Liver (tissue), 8 donors: ENCODE measurements at regions not wholly inside any gene's neighbourhood (a gene's known extent, or its start where the extent isn't known, plus 50 kb on each side); places are given as distances from the start of the nearest gene placed in this dataset.

Experiments
- DNase-seq: peaks from one replicate; pipeline ENCODE4 v3.0.0-alpha.2; 2017; ENCODE audit warnings: low spot score
- H3K27ac ChIP-seq, 2 donors: one replicate each; pipeline ENCODE4 v1.7.0; 2013; ENCODE audit warnings: inconsistent platforms in 2 of 2, low read length in 2 of 2, control low read depth in 1 of 2, low read depth in 1 of 2, mild to moderate bottlenecking in 1 of 2
- H3K27me3 ChIP-seq, 4 donors: one replicate each; pipeline versions ENCODE4 v1.6.1 to v1.7.0; 2013; ENCODE audit warnings: low read length in 3 of 4, inconsistent platforms in 1 of 4, mild to moderate bottlenecking in 1 of 4, moderate library complexity in 1 of 4; ENCODE audit not compliant: control insufficient read depth in 4 of 4, insufficient read depth in 4 of 4
- H3K36me3 ChIP-seq, 4 donors: one replicate each; pipeline versions ENCODE4 v1.6.1 to v1.7.0; 2013; ENCODE audit warnings: low read length in 3 of 4, mild to moderate bottlenecking in 3 of 4, low read depth in 1 of 4, moderate library complexity in 1 of 4; ENCODE audit not compliant: control insufficient read depth in 4 of 4, insufficient read depth in 3 of 4
- H3K4me1 ChIP-seq, 4 donors: one replicate each; pipeline versions ENCODE4 v1.6.1 to v1.7.0; 2013; ENCODE audit warnings: low read length in 3 of 4, mild to moderate bottlenecking in 3 of 4, moderate library complexity in 1 of 4; ENCODE audit not compliant: control insufficient read depth in 4 of 4, insufficient read depth in 4 of 4
- H3K4me3 ChIP-seq, 3 donors: one replicate each; pipeline versions ENCODE4 v1.6.1 to v1.7.0; 2013; ENCODE audit warnings: low read length in 3 of 3, control low read depth in 1 of 3, low read depth in 1 of 3, mild to moderate bottlenecking in 1 of 3
- H3K9ac ChIP-seq, 2 donors: one replicate each; pipeline ENCODE4 v1.7.0; 2013; ENCODE audit warnings: low read length in 2 of 2, mild to moderate bottlenecking in 2 of 2, moderate library complexity in 2 of 2, control low read depth in 1 of 2, low read depth in 1 of 2
- H3K9me3 ChIP-seq, 4 donors: one replicate each; pipeline versions ENCODE4 v1.6.1 to v1.7.0; 2013; ENCODE audit warnings: low read length in 3 of 4; ENCODE audit not compliant: control insufficient read depth in 4 of 4
- EGR1 ChIP-seq, 2 donors: IDR thresholded peaks; 2 replicates each; pipeline ENCODE4 v1.6.1; 2016 to 2018; ENCODE audit warnings: antibody characterized with exemption in 2 of 2, low read depth in 2 of 2
- FOXA1 ChIP-seq: IDR thresholded peaks from 2 replicates; pipeline ENCODE4 v1.6.1; 2016; ENCODE audit warnings: antibody characterized with exemption
- FOXA2 ChIP-seq: IDR thresholded peaks from 2 replicates; pipeline ENCODE4 v1.6.1; 2016; ENCODE audit warnings: antibody characterized with exemption
- GABPA ChIP-seq, 2 donors: IDR thresholded peaks in 1 of 2; conservative IDR thresholded peaks in 1 of 2; 2 replicates each; pipeline ENCODE4 v1.6.1; 2016; ENCODE audit warnings: antibody characterized with exemption in 2 of 2, mild to moderate bottlenecking in 1 of 2, moderate library complexity in 1 of 2
- HNF4A ChIP-seq, 2 donors: conservative IDR thresholded peaks; 2 replicates each; pipeline ENCODE4 v1.6.1; 2016; ENCODE audit warnings: antibody characterized with exemption in 2 of 2, mild to moderate bottlenecking in 2 of 2
- HNF4G ChIP-seq: IDR thresholded peaks from 2 replicates; pipeline ENCODE4 v1.6.1; 2016; ENCODE audit warnings: antibody characterized with exemption
- JUND ChIP-seq, 2 donors: IDR thresholded peaks; 2 replicates each; pipeline ENCODE4 v1.6.1; 2016; ENCODE audit warnings: antibody characterized with exemption in 2 of 2
- NR2F2 ChIP-seq: IDR thresholded peaks from 2 replicates; pipeline ENCODE4 v1.6.1; 2016; ENCODE audit warnings: antibody characterized with exemption
- RAD21 ChIP-seq, 2 donors: IDR thresholded peaks; 2 replicates each; pipeline ENCODE4 v1.6.1; 2016; ENCODE audit warnings: antibody characterized with exemption in 2 of 2, mild to moderate bottlenecking in 2 of 2
- RXRA ChIP-seq, 2 donors: IDR thresholded peaks; 2 replicates each; pipeline ENCODE4 v1.6.1; 2017 to 2018; ENCODE audit warnings: antibody characterized with exemption in 2 of 2, mild to moderate bottlenecking in 1 of 2
- TAF1 ChIP-seq: conservative IDR thresholded peaks from 2 replicates; pipeline ENCODE4 v1.6.1; 2016; ENCODE audit warnings: antibody characterized with exemption, mild to moderate bottlenecking
- WGBS: extraction: QIAGEN DNeasy Blood & Tissue Kit; methylation state at CpG from one replicate; pipeline ENCODE4 v1.1.7; 2013; 5-methylcytosine and 5-hydroxymethylcytosine counted together
- TF ChIP-seq, protein P1 (sequence below): fragments of 150-350 bp; IDR thresholded peaks from 2 replicates; pipeline ENCODE4 v1.5.1; 2017; ENCODE audit warnings: improper control_type of control experiment, low read depth, low read length; ENCODE audit not compliant: missing input control
- TF ChIP-seq, protein P2 (sequence below): IDR thresholded peaks from 2 replicates; pipeline ENCODE4 v1.6.1; 2016; ENCODE audit warnings: antibody characterized with exemption, mild to moderate bottlenecking
- TF ChIP-seq, protein P3 (sequence below): IDR thresholded peaks from 2 replicates; pipeline ENCODE4 v1.6.1; 2016; ENCODE audit warnings: antibody characterized with exemption
- TF ChIP-seq, protein P4 (sequence below): IDR thresholded peaks from 2 replicates; pipeline ENCODE4 v1.6.1; 2016; ENCODE audit warnings: antibody characterized with exemption
- TF ChIP-seq, protein P5 (sequence below): IDR thresholded peaks from 2 replicates; pipeline ENCODE4 v1.6.1; 2016; ENCODE audit warnings: antibody characterized with exemption
- donor health status: healthy.
- donor health status: healthy.
- donor health status: healthy.
- donor health status: healthy.
- donor health status: healthy.

DNA sequence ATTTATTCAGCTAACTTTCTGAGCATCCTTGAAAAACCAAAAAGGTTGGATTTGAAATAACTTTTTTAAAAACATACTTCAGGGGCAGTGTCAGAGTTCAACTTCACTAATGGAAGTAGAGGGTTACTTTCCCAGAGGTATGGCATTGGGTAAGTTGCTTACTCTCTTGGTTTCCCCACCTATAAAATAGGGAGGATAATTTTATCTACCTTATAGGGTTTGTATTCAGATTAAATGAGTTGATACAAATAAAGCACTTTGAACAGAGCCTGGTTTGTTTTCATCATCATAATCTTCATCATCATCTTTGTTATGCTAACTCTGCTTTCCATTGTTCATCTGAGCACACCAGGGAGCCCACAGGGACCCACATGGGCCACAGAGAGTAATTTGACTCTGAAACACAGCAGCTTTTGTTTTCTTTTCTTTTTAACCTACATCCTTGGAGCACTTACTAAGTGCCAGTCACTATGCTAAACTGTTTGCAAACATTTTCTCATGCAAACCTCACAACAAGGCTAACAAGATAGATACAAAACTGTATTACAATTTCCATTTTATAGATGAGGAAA is 179.1 kb upstream of the SLC24A2 start:
- DNase-seq, result no peak
- no peaks in the 10 kb centered on the region for H3K4me1 ChIP-seq
- H3K4me3 ChIP-seq, result no peak overlapping the region
- no peaks in the 10 kb centered on the region for H3K9me3 ChIP-seq
- no peak overlapping the region for H3K9ac ChIP-seq
- TF ChIP-seq EGR1 (IDR thresholded peaks at IDR 0.05; ENCODE audit: low read depth in 2 of 2) (no peak), HNF4A (conservative IDR thresholded peaks at IDR 0.05) (no peak), JUND (IDR thresholded peaks at IDR 0.05) (no peak), GABPA (IDR thresholded peaks at IDR 0.05 in 1 of 2, conservative IDR thresholded peaks at IDR 0.05 in 1 of 2) (no peak), HNF4G (no peak), TAF1 (no peak)
- TF ChIP-seq, protein P1, sequence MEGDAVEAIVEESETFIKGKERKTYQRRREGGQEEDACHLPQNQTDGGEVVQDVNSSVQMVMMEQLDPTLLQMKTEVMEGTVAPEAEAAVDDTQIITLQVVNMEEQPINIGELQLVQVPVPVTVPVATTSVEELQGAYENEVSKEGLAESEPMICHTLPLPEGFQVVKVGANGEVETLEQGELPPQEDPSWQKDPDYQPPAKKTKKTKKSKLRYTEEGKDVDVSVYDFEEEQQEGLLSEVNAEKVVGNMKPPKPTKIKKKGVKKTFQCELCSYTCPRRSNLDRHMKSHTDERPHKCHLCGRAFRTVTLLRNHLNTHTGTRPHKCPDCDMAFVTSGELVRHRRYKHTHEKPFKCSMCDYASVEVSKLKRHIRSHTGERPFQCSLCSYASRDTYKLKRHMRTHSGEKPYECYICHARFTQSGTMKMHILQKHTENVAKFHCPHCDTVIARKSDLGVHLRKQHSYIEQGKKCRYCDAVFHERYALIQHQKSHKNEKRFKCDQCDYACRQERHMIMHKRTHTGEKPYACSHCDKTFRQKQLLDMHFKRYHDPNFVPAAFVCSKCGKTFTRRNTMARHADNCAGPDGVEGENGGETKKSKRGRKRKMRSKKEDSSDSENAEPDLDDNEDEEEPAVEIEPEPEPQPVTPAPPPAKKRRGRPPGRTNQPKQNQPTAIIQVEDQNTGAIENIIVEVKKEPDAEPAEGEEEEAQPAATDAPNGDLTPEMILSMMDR, result no peak
- TF ChIP-seq, protein P2, sequence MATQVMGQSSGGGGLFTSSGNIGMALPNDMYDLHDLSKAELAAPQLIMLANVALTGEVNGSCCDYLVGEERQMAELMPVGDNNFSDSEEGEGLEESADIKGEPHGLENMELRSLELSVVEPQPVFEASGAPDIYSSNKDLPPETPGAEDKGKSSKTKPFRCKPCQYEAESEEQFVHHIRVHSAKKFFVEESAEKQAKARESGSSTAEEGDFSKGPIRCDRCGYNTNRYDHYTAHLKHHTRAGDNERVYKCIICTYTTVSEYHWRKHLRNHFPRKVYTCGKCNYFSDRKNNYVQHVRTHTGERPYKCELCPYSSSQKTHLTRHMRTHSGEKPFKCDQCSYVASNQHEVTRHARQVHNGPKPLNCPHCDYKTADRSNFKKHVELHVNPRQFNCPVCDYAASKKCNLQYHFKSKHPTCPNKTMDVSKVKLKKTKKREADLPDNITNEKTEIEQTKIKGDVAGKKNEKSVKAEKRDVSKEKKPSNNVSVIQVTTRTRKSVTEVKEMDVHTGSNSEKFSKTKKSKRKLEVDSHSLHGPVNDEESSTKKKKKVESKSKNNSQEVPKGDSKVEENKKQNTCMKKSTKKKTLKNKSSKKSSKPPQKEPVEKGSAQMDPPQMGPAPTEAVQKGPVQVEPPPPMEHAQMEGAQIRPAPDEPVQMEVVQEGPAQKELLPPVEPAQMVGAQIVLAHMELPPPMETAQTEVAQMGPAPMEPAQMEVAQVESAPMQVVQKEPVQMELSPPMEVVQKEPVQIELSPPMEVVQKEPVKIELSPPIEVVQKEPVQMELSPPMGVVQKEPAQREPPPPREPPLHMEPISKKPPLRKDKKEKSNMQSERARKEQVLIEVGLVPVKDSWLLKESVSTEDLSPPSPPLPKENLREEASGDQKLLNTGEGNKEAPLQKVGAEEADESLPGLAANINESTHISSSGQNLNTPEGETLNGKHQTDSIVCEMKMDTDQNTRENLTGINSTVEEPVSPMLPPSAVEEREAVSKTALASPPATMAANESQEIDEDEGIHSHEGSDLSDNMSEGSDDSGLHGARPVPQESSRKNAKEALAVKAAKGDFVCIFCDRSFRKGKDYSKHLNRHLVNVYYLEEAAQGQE, result no peak
- no peak overlapping the region for H3K27ac ChIP-seq
- H3K36me3 ChIP-seq, result no peaks in the 10 kb centered on the region
- peaks cover 0 to 5% (median 0%) of the 10 kb centered on the region in 4 donors for H3K27me3 ChIP-seq

DNA sequence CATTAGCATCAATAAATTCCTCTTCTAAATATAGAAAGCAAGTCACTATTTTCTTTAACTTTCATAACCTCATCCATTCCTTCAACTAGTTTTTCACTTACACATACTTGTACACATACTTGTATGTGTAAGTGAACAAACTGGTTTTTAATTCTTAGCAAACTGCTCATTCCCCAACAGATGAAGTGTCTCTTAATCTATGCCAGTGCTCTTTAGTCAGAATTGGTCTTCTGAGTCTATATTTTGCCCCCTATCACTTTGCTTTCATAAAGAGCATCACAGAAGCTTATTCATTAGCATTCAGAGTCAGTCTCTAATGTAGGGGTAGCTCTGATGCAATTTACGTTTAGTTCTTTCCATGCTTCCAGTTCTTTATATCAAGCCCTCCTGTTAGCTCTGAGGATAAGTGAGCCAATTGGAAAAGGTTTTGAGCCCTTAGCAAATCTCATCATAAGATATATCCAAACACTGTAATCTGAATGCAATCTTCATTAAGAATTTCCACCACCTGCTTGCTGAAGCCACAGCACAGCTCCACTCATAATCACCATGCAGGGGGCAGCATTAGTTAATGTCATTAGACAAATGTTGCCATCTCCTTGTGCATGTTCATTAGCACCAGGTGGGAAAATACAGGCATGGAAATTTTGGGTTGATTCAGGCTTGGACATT is 178.5 kb upstream of the SLC24A2 start:
- DNase-seq, result no peak
- WGBS, result 67% methylated on average over 1 of the region's 1 CpG
- H3K9ac ChIP-seq, result no peak overlapping the region
- no peaks in the 10 kb centered on the region for H3K4me1 ChIP-seq
- H3K36me3 ChIP-seq, result no peaks in the 10 kb centered on the region
- H3K9me3 ChIP-seq, result no peaks in the 10 kb centered on the region
- no peak overlapping the region for H3K27ac ChIP-seq
- peaks cover 0 to 5% (median 0%) of the 10 kb centered on the region in 4 donors for H3K27me3 ChIP-seq
- H3K4me3 ChIP-seq, result no peak overlapping the region
- TF ChIP-seq FOXA2, result no peak
- TF ChIP-seq, protein P1, result no peak
- TF ChIP-seq EGR1 (IDR thresholded peaks at IDR 0.05; ENCODE audit: low read depth in 2 of 2), result no peak
- TF ChIP-seq HNF4A (conservative IDR thresholded peaks at IDR 0.05), result no peak
- no peak for TF ChIP-seq TAF1
- TF ChIP-seq, protein P3, sequence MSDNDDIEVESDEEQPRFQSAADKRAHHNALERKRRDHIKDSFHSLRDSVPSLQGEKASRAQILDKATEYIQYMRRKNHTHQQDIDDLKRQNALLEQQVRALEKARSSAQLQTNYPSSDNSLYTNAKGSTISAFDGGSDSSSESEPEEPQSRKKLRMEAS, result no peak
- TF ChIP-seq NR2F2, result no peak
- TF ChIP-seq, protein P2, result no peak
- TF ChIP-seq, protein P4, sequence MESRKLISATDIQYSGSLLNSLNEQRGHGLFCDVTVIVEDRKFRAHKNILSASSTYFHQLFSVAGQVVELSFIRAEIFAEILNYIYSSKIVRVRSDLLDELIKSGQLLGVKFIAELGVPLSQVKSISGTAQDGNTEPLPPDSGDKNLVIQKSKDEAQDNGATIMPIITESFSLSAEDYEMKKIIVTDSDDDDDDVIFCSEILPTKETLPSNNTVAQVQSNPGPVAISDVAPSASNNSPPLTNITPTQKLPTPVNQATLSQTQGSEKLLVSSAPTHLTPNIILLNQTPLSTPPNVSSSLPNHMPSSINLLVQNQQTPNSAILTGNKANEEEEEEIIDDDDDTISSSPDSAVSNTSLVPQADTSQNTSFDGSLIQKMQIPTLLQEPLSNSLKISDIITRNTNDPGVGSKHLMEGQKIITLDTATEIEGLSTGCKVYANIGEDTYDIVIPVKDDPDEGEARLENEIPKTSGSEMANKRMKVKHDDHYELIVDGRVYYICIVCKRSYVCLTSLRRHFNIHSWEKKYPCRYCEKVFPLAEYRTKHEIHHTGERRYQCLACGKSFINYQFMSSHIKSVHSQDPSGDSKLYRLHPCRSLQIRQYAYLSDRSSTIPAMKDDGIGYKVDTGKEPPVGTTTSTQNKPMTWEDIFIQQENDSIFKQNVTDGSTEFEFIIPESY, result no peak
- no peak for TF ChIP-seq RAD21 (IDR thresholded peaks at IDR 0.05)
- no peak for TF ChIP-seq RXRA (IDR thresholded peaks at IDR 0.05)
- TF ChIP-seq GABPA (IDR thresholded peaks at IDR 0.05 in 1 of 2, conservative IDR thresholded peaks at IDR 0.05 in 1 of 2), result no peak
- TF ChIP-seq, protein P5, sequence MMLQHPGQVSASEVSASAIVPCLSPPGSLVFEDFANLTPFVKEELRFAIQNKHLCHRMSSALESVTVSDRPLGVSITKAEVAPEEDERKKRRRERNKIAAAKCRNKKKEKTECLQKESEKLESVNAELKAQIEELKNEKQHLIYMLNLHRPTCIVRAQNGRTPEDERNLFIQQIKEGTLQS, result no peak
- no peak for TF ChIP-seq JUND (IDR thresholded peaks at IDR 0.05)
- TF ChIP-seq FOXA1, result no peak
